Prostate gland (tissue), 2 donors: ENCODE measurements at regions not wholly inside any gene's neighbourhood (a gene's known extent, or its start where the extent isn't known, plus 50 kb on each side); places are given as distances from the start of the nearest gene placed in this dataset.

ENCODE experiments used
- DNase-seq: peaks from one replicate; pipeline ENCODE4 v3.0.0-alpha.2; 2019; ENCODE audit warnings: low spot score
- H3K27ac ChIP-seq, 2 donors: fragments of 200-600 bp; sonication (generic); 2 replicates each; pipeline ENCODE4 v1.5.1; 2017 to 2019
- H3K27me3 ChIP-seq: fragments of 200-600 bp; sonication (generic); replicated peaks from 2 replicates; pipeline ENCODE4 v1.5.1; 2019; ENCODE audit not compliant: insufficient read depth
- H3K36me3 ChIP-seq, 2 donors: fragments of 200-600 bp; sonication (generic); 1 replicate in 1 of 2; 2 replicates in 1 of 2; pipeline versions ENCODE4 v1.5.1 to v1.8.1; 2017 to 2019
- H3K4me1 ChIP-seq: fragments of 200-600 bp; sonication (generic); replicated peaks from 2 replicates; pipeline ENCODE4 v1.5.1; 2019
- H3K4me3 ChIP-seq, 2 donors: fragments of 200-600 bp; sonication (generic); 2 replicates each; pipeline ENCODE4 v1.5.1; 2017 to 2019
- H3K9me3 ChIP-seq: fragments of 200-600 bp; sonication (generic); 2 replicates; pipeline ENCODE4 v1.5.1; 2017
- CTCF ChIP-seq, 4 experiments: fragments of 200-600 bp in 2 of 4; fragments of 450-650 bp in 2 of 4; sonication (generic) in 2 of 4; IDR thresholded peaks; 1 replicate in 3 of 4; 2 replicates in 1 of 4; pipeline ENCODE4 v1.5.1; 2016 to 2019; ENCODE audit warnings: antibody characterized with exemption in 4 of 4, mild to moderate bottlenecking in 2 of 4, moderate library complexity in 2 of 4
- POLR2A ChIP-seq: fragments of 450-650 bp; IDR thresholded peaks from one replicate; pipeline ENCODE4 v1.6.1; 2016; ENCODE audit warnings: antibody characterized with exemption, mild to moderate bottlenecking
- POLR2AphosphoS5 ChIP-seq: sonication (generic); formaldehyde crosslinking; IDR thresholded peaks from one replicate; pipeline ENCODE4 v1.6.1; 2017; ENCODE audit warnings: antibody characterized with exemption
- WGBS: methylation state at CpG from one replicate; pipeline ENCODE4 v1.1.5; 2018; 5-methylcytosine and 5-hydroxymethylcytosine counted together
- intact Hi-C: fragments of 100-400 bp; cut with DNase I; formaldehyde crosslinking; loops from one replicate; pipeline ENCODE4 v1.14.2; 2022

GRCh38 chr1:4171480-4172450 is 271.7 kb upstream of the C1orf174 start:
- no peak overlapping the region for H3K4me3 ChIP-seq
- 47% methylated on average over 23 of the region's 23 CpGs for WGBS
- H3K9me3 ChIP-seq: no peaks in the 10 kb centered on the region
- no peak for TF ChIP-seq CTCF (IDR thresholded peaks at IDR 0.05)
- no peak for TF ChIP-seq POLR2A
- no peak for TF ChIP-seq POLR2AphosphoS5
- H3K27ac ChIP-seq: no peak overlapping the region
- no peaks in the 10 kb centered on the region for H3K27me3 ChIP-seq
- H3K36me3 ChIP-seq: no peaks in the 10 kb centered on the region
- intact Hi-C loops: no loop called here
- no peak for DNase-seq
- H3K4me1 ChIP-seq: no peaks in the 10 kb centered on the region

- WGBS: 52% methylated on average over 16 of the region's 16 CpGs
- intact Hi-C loops: no loop called here
- no peak for TF ChIP-seq CTCF (IDR thresholded peaks at IDR 0.05)
- TF ChIP-seq POLR2AphosphoS5: no peak
- TF ChIP-seq POLR2A: no peak
- Histone ChIP-seq H3K27ac (no peak overlapping the region), H3K9me3 (no peaks in the 10 kb centered on the region), H3K4me1 (no peaks in the 10 kb centered on the region), H3K27me3 (no peaks in the 10 kb centered on the region), H3K4me3 (no peak overlapping the region), H3K36me3 (no peaks in the 10 kb centered on the region)
- no peak for DNase-seq
Measured at GRCh38 chr1:4172644-4173599, 272.9 kb upstream of the C1orf174 start.

GRCh38 chr1:4173731-4174130 is 273.7 kb upstream of the C1orf174 start:
- 69% methylated on average over 9 of the region's 9 CpGs for WGBS
- H3K27me3 ChIP-seq: no peaks in the 10 kb centered on the region
- TF ChIP-seq CTCF (IDR thresholded peaks at IDR 0.05) (no peak), POLR2A (no peak), POLR2AphosphoS5 (no peak)
- no peaks in the 10 kb centered on the region for H3K4me1 ChIP-seq
- H3K9me3 ChIP-seq: no peaks in the 10 kb centered on the region
- no peaks in the 10 kb centered on the region for H3K36me3 ChIP-seq
- H3K4me3 ChIP-seq: no peak overlapping the region
- intact Hi-C loops: no loop called here
- no peak overlapping the region for H3K27ac ChIP-seq
- no peak for DNase-seq

GRCh38 chr1:4174291-4175200 is 274.5 kb upstream of the C1orf174 start:
- H3K27me3 ChIP-seq: no peaks in the 10 kb centered on the region
- no peak overlapping the region for H3K4me3 ChIP-seq
- intact Hi-C loops: no loop called here
- TF ChIP-seq POLR2A (no peak), CTCF (IDR thresholded peaks at IDR 0.05) (no peak), POLR2AphosphoS5 (no peak)
- no peaks in the 10 kb centered on the region for H3K4me1 ChIP-seq
- H3K27ac ChIP-seq: no peak overlapping the region
- no peaks in the 10 kb centered on the region for H3K9me3 ChIP-seq
- no peak for DNase-seq
- 92% methylated on average over 21 of the region's 21 CpGs for WGBS
- no peaks in the 10 kb centered on the region for H3K36me3 ChIP-seq
